H7 (cell line): ENCODE measurements at regions not wholly inside any gene's neighbourhood (a gene's known extent, or its start where the extent isn't known, plus 50 kb on each side); places are given as distances from the start of the nearest gene placed in this dataset.
A peak's percentile ranks its signal among the peaks of the same experiment; 100 is the strongest.

ENCODE experiments used
- DNase-seq: peaks from one replicate; pipeline ENCODE4 v3.0.0; 2012
- H3K27me3 ChIP-seq: 2 replicates; pipeline ENCODE4 v1.6.0; 2011; ENCODE audit warnings: mild to moderate bottlenecking, low read length; ENCODE audit not compliant: control insufficient read depth, insufficient read depth
- H3K36me3 ChIP-seq: replicated peaks from 2 replicates; pipeline ENCODE4 v1.5.1; 2011; ENCODE audit warnings: low read length; ENCODE audit not compliant: control insufficient read depth, insufficient read depth
- H3K4me3 ChIP-seq: 2 replicates; pipeline ENCODE4 v1.5.1; 2011; ENCODE audit warnings: low read depth, mild to moderate bottlenecking, control low read depth, low read length, moderate library complexity; ENCODE audit not compliant: insufficient read depth

DNA sequence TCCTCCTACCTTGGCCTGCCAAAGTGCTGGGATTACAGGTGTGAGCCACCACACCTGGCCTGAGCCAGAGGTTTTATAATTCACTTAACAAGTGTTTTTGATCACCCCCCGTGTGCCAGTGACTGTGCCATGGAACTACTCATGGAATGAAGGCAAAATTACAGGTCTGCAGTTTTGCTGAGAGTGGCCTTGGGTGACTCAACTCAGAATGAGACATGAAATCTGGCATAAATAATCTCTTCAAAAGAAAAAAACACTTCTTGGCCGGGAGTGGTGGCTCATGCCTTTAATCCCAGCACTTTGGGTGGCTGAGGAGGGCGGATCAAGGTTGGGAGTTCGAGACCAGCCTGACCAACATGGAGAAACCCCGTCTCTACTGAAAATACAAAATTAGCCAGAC lies 166.9 kb upstream of the SALL4 start:
- Histone ChIP-seq H3K4me3 (no peak overlapping the region), H3K27me3 (no peaks in the 10 kb centered on the region), H3K36me3 (no peaks in the 10 kb centered on the region)
- DNase-seq, result no peak

DNA sequence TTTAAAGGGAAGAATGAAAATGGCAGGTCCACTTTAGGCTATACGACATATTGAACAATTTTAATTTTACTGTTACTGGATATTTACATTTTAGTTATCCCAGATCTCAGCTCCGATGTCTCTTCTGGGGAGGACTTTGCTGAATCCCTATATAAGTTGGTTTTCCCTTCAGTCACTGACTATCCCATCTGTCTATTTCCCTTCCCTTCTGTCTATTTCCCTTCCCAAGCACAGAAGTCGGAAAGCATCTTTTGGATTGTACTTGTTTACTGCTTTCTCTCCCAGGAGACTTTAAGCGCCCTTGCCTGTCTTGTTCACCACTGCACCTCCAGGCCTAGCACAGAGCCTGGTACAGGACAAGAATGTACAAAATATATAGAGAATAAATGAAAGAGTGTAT lies 165.8 kb upstream of the SALL4 start:
- H3K27me3 ChIP-seq, result no peaks in the 10 kb centered on the region

DNA sequence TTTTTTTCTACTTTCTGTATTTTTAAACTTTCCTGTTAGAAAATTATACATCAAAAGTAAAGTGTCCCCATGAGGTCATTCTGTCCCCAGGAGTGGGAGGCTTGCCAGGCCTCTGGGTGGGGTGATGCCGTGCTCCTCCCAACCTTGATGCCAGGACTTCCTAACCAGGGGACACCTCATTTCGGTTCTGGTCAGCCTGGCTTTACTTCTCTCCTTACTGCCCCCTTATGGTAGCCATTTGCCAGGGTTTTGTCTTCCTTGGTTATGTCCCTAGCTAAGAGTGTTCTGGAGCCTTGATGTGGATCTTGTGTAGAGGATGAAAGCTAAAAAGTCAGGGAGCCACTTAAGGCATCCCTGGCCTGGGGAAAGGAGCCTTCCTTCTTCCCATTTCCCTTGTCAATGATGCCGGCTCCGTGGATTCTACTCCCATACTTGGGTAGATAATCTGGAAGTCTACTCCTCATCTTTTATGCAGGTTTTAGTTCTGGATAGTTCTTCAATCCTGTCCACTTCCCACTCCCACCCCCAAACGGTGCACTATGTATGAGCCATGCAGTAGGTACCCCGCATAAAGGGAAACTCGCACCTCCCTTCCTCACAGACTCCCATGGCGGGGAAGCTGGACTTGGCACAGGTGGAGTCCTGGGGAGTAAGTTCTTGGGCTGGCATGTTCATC lies 164.1 kb upstream of the SALL4 start:
- peak; percentile 80 for DNase-seq
- Histone ChIP-seq H3K27me3 (no peaks in the 10 kb centered on the region), H3K36me3 (no peaks in the 10 kb centered on the region), H3K4me3 (no peak overlapping the region)

More for the DNA sequence above, 165.8 kb upstream of the SALL4 start:
- H3K4me3 ChIP-seq, result no peak overlapping the region
- H3K36me3 ChIP-seq, result no peaks in the 10 kb centered on the region
- DNase-seq, result no peak

DNA sequence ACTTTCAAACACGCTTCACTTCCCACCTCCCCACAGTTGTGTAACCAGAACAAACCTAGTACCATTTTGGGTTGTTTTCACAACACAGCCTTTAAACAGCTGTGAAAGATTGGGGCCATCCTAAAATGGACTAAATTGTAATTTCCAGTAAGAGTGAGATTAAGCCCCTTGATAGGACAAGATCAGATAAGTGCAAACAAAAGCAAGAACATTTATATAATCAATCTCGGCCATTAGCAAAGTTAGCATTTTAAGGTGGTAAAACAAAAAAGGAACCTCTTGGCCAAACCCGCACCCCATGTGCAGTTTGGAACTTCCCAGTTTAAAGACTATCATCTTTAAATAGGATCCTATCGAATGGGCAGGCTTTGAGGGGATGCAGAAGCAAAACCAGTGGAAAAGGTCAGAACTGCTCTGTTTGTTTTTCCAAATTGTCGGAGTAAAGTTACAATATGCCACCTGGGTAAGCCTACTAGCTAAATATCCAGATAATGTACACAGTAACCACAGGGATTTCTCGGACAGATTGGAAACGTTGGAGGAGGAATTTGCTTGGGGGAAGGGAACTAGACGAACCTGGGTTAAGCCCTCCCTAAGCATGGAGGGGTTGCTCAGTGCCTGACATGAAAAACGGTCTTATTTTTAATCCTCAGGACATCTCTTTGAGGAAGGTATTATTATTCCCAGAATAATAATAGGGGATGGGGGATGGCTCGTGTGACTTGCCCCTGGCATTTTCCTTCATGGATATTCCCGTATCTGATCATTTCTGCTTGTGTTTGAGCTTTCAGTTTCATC lies 159.8 kb upstream of the SALL4 start:
- no peak for DNase-seq
- H3K36me3 ChIP-seq, result no peaks in the 10 kb centered on the region
- H3K4me3 ChIP-seq, result no peak overlapping the region
- no peaks in the 10 kb centered on the region for H3K27me3 ChIP-seq

DNA sequence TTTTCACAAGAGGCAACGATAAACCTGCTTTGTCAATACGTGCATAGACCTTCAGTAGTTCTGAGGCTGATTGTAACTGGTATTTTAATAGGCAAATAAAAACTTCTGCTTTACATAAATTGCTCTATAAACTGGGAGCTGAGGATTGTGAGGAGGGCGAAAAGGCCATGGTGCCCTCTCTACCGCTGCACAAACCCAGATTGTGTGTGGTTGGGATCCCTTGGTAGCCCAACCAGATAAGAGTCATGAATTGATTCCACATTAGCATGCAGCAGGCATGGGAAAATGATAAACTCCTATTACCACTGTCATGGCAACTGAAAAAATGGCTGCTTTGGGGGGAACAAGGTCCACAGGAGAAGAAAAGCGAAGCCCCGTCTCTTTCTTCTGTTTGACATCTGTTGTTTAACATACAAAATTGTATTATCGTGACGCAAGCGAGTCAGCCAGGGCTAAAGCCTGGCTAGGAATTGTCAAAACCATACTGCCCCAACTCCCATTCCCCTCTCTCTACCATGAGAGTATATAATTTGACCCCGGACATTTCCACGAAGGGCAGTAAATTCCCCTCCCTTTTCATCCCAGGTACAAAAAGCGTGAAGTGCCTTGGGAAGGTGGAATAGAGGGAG lies 157.8 kb upstream of the SALL4 start:
- H3K36me3 ChIP-seq, result no peaks in the 10 kb centered on the region
- no peak overlapping the region for H3K4me3 ChIP-seq
- no peak for DNase-seq
- no peaks in the 10 kb centered on the region for H3K27me3 ChIP-seq

DNA sequence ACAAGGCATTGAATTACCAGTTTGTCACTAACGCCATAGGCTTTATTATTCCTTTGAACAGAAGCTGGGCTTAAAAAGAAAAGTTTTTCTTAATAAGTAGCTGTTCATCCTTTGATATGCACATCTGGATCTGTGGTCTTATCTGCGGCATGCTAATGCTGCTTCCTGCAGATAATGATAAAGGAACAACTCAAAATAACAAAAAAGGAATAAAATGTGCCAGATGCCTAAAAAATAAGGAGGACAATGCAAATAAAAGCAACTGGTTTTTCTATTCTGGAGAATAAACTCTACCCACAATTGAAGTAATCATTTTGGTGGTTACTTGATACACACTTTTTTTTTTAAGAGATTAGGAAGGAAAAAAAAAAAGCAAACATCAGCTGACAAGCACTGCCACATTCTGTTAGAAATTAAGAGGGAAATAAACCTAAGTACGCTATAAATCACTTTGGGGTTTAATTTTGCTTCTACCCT lies 156.8 kb upstream of the SALL4 start:
- H3K36me3 ChIP-seq, result no peaks in the 10 kb centered on the region
- H3K4me3 ChIP-seq, result no peak overlapping the region
- H3K27me3 ChIP-seq, result no peaks in the 10 kb centered on the region
- no peak for DNase-seq

DNA sequence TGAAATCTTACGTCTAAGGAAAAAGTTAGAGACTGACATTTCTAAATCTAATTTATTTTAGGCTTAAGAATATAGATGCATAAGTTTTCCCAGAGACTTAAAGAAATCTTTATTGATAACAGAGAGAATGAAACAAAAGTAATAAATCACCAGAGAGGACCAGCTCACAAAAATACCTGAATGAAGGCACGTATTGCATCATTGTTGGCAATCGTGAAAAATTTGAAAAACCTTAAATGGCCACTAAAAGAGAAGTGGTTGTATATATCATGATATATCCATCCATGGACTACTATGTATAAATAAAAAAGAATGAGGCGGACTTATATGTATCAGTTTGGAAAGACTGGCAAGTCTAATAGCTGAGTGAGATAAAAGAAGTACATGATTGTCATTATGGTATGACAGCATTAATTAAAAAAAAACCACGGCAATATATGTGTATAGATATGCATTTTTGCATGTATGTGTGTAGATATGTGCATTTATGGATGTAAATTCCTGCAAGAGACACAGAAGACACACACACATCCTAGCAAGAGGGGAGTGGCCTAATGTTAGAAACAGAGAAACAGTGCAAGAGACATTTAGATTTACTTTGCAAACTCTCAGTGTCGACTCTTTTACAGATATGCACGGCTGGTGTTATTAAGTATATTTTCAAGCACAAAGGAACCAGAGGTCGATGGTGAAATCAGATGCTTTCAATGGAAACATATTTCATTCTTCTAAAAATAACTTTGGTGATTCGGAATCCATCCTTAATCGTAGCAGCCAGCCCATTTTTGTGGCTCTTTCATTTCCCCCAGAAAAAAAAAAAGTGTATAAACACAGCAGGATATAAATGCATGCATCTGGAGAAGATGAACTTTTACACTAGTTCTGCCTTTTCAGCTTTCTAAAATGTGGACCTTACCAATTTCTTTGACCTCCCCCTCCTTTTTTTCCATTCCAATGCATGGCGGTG lies 156.1 kb upstream of the SALL4 start:
- H3K4me3 ChIP-seq, result no peak overlapping the region
- DNase-seq, result no peak

DNA sequence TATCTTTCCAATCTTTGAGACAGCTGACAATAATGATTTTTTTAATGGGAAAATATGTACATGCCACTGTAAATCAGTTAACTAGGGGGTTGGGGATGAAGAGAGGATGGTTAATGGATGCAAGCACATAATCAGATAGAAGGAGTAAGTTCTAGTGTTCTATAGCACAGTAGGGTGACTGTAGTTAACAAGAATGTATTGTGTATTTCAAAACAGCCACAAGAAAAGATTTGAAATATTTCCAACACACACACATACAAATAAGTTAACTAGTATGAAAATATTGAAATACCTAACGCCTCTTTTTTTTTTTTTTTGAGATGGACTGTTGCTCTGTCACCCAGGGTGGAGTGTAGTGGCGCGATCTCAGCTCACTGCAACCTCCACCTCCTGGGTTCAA lies 153.4 kb upstream of the SALL4 start:
- H3K27me3 ChIP-seq, result no peaks in the 10 kb centered on the region
- no peak overlapping the region for H3K4me3 ChIP-seq
- no peaks in the 10 kb centered on the region for H3K36me3 ChIP-seq
- no peak for DNase-seq

More for the DNA sequence above, 156.1 kb upstream of the SALL4 start:
- no peaks in the 10 kb centered on the region for H3K27me3 ChIP-seq
- no peaks in the 10 kb centered on the region for H3K36me3 ChIP-seq

DNA sequence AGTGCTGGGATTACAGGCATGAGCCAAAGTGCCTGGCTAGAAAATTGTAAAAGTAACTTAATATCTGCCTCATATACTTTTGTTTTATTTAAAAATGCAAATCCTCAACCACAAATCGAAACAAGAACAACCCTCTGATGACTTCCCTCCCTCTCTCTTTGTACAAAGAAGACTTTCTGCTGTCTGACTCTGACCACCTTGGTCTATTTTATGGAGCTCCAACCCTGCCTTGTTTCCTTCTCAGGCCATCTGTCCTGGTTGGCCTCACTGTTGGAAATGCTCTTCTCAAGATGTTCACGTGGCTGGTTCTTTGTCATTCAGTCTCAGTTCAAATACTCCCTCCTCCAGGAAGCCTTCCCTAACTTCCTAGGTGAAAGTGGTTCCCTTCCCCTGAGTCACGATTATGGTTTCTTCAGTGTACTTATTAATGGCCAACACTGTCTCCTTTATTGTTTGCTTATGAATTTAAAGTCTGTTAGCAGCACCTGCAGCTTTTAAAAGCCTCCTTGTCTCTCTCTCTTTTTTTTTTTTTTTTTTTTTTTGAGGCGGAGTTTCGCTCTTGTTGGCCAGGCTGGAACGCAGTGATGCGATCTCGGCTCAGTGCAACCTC lies 151.5 kb upstream of the SALL4 start:
- Histone ChIP-seq H3K4me3 (no peak overlapping the region), H3K27me3 (no peaks in the 10 kb centered on the region), H3K36me3 (no peaks in the 10 kb centered on the region)
- no peak for DNase-seq

DNA sequence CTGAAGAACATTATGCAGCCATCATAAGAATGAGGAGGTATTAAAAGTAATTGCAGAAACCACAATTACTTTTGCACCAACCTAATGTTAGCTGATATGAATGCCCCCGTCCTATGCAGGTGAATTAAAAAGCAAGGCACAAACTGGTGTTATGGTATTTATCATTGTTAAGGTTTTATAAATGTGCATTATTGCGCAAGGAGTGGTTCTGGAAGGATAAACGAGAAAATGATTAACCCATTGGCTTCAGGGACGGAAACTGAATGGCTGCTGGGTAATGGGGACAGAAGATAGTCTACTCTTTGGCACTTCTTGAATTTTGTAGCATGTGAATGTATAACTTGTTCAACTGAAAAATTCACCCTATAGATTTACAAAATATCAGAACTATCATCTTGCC lies 148.6 kb upstream of the SALL4 start:
- no peaks in the 10 kb centered on the region for H3K36me3 ChIP-seq
- no peaks in the 10 kb centered on the region for H3K27me3 ChIP-seq
- DNase-seq, result no peak
- H3K4me3 ChIP-seq, result no peak overlapping the region

DNA sequence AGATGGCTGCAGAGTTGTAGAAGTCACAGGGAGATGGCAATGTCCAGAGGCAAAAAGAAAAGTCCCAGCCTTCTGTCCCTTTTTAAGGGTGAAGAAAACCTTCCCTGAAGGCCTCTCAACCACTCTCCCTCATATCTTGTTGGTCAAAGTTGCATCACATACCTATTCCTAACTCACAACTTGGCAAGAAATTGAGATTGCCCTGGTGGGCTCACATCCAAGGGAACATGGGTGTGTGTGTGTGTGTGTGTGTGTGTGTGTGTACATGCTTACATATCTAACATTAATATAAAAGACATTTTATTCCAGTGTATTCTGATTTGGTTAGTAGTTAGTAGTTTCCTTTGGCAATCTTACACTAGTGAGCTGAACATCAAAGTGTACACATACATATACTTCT lies 144.3 kb upstream of the SALL4 start:
- Histone ChIP-seq H3K27me3 (no peaks in the 10 kb centered on the region), H3K36me3 (no peaks in the 10 kb centered on the region), H3K4me3 (no peak overlapping the region)
- DNase-seq, result no peak

DNA sequence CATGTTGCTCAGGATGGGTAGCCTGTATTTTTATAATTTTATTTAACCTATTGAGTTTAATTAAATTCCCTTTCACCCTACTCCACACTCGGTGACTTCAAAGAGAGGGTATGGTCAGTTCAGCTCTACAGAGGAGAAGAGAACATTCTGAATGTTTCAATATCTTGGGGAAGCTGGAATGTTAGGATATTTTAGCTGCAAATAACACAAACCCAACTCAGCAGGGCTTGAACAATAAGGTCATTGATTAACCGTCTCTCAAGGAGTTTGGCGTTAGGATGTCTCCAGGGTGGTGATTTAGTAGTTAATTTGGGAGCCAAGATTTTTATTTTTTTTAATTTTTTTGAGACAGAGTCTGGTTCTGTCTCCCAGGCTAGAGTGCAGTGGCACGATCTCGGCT lies 143.6 kb upstream of the SALL4 start:
- no peak overlapping the region for H3K4me3 ChIP-seq
- no peak for DNase-seq
- H3K27me3 ChIP-seq, result no peaks in the 10 kb centered on the region
- H3K36me3 ChIP-seq, result no peaks in the 10 kb centered on the region

DNA sequence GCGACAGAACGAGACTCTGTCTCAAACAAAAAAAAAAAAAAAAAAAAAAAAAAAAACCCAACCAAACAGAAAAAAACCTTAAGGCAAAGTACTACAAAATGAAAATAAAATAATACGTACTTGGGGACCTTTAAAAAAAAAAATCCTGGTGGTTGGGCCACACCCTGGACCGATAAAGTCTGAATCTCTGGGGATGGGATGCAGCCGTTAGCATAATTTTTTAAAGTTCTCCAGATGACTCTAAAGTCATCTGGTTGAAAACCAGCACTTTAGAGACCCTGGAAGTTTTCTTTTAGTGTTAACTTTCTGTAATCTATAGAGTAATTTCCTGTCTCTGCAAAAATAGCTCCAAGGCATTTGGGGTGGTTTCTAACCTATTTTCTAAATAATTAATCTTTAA lies 142.9 kb upstream of the SALL4 start:
- H3K4me3 ChIP-seq, result no peak overlapping the region
- DNase-seq, result no peak
- no peaks in the 10 kb centered on the region for H3K36me3 ChIP-seq
- no peaks in the 10 kb centered on the region for H3K27me3 ChIP-seq

DNA sequence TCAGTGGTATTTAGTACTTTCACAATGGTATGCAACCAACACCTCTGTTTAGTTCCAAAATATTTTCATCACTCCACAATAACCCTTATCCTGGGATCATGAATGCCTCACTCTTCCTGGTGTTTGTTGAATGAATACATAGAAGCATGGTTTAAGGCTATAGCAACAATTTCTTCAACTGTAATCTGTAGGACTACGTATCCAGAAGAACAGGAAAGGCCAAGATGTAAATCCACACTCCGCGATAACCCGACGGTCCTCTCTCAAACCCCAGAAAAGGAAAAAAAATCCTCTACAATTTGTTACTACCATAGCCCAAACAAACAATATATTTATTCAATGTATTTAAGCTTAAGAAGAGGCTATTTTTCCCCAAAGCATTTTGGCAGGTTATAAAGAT lies 141.4 kb upstream of the SALL4 start:
- no peaks in the 10 kb centered on the region for H3K36me3 ChIP-seq
- H3K4me3 ChIP-seq, result no peak overlapping the region
- no peaks in the 10 kb centered on the region for H3K27me3 ChIP-seq
- DNase-seq, result no peak
